ENCODE measurements at regions not wholly inside any gene's neighbourhood (a gene's known extent, or its start where the extent isn't known, plus 50 kb on each side); places are given as distances from the start of the nearest gene placed in this dataset.
"Not testable (repeated sequence)": the region's sequence is repeated elsewhere in the genome, so short reads cannot be mapped to it uniquely, and the experiment has no call there.

GRCh38 chr9:6144947-6145346, 70.7 kb upstream of the IL33 start:
- H3K36me3 Mint-ChIP-seq (ENCODE audit: low read depth, unreplicated experiment) = no peaks in the 10 kb centered on the region
- no peak overlapping the region for H3K27ac ChIP-seq (ENCODE audit: low read depth, low read length)
- H3K27me3 ChIP-seq (ENCODE audit: insufficient read depth, low read length) = no peaks in the 10 kb centered on the region
- no peak overlapping the region for H3K4me2 ChIP-seq (ENCODE audit: low read length)
- H2AFZ ChIP-seq (ENCODE audit: low read depth, low read length) = no peak overlapping the region
- no peaks in the 10 kb centered on the region for H3K4me1 Mint-ChIP-seq (ENCODE audit: low read depth, unreplicated experiment)
- no peak overlapping the region for H3K4me3 Mint-ChIP-seq (ENCODE audit: unreplicated experiment)
- no peaks in the 10 kb centered on the region for H3K36me3 ChIP-seq (ENCODE audit: insufficient read depth, low read length)
- H3K4me3 ChIP-seq (ENCODE audit: insufficient read depth, low read depth, low read length) = no peak overlapping the region
- no peaks in the 10 kb centered on the region for H3K9me3 Mint-ChIP-seq (ENCODE audit: unreplicated experiment)
- no peaks in the 10 kb centered on the region for H3K27me3 Mint-ChIP-seq (ENCODE audit: low read depth, unreplicated experiment)
- no peaks in the 10 kb centered on the region for H4K20me1 ChIP-seq (ENCODE audit: insufficient read depth, low read length)
- FAIRE-seq (no peak), DNase-seq (ENCODE audit: low read depth) (no peak)
- no peaks in the 10 kb centered on the region for H3K4me1 ChIP-seq (ENCODE audit: insufficient read depth, low read length)
- no peak overlapping the region for H3K9ac ChIP-seq (ENCODE audit: low read length)
- no peak overlapping the region for H3K27ac Mint-ChIP-seq (ENCODE audit: unreplicated experiment)
- H3K79me2 ChIP-seq (ENCODE audit: insufficient read depth, low read length) = no peaks in the 10 kb centered on the region
- TF ChIP-seq CTCF (IDR thresholded peaks at IDR 0.05; ENCODE audit: insufficient read depth, low read depth, low read length) (no peak), EZH2 (IDR thresholded peaks at IDR 0.05; ENCODE audit: insufficient read depth, low read length) (no peak)
- H3K9me3 ChIP-seq (ENCODE audit: insufficient read depth, low read depth, low read length) = no peaks in the 10 kb centered on the region

GRCh38 chr9:6142799-6143454, 72.7 kb upstream of the IL33 start:
- FAIRE-seq = no peak
- H3K27ac Mint-ChIP-seq (ENCODE audit: unreplicated experiment) = no peak overlapping the region
- TF ChIP-seq EZH2 (IDR thresholded peaks at IDR 0.05; ENCODE audit: insufficient read depth, low read length) = no peak
- no peak for TF ChIP-seq CTCF (IDR thresholded peaks at IDR 0.05; ENCODE audit: insufficient read depth, low read depth, low read length)

GRCh38 chr9:6135780-6136179, 79.8 kb upstream of the IL33 start:
- H4K20me1 ChIP-seq (ENCODE audit: insufficient read depth, low read length); H3K27me3 ChIP-seq (ENCODE audit: insufficient read depth, low read length); H3K36me3 Mint-ChIP-seq (ENCODE audit: low read depth, unreplicated experiment); H3K4me1 ChIP-seq (ENCODE audit: insufficient read depth, low read length); DNase-seq (ENCODE audit: low read depth); H3K9me3 Mint-ChIP-seq (ENCODE audit: unreplicated experiment); H3K9ac ChIP-seq (ENCODE audit: low read length); H2AFZ ChIP-seq (ENCODE audit: low read depth, low read length); H3K27ac ChIP-seq (ENCODE audit: low read depth, low read length); FAIRE-seq; H3K9me3 ChIP-seq (ENCODE audit: insufficient read depth, low read depth, low read length); H3K4me2 ChIP-seq (ENCODE audit: low read length); H3K4me1 Mint-ChIP-seq (ENCODE audit: low read depth, unreplicated experiment); H3K4me3 ChIP-seq (ENCODE audit: insufficient read depth, low read depth, low read length); H3K27me3 Mint-ChIP-seq (ENCODE audit: low read depth, unreplicated experiment); H3K79me2 ChIP-seq (ENCODE audit: insufficient read depth, low read length); H3K4me3 Mint-ChIP-seq (ENCODE audit: unreplicated experiment); H3K27ac Mint-ChIP-seq (ENCODE audit: unreplicated experiment); H3K36me3 ChIP-seq (ENCODE audit: insufficient read depth, low read length): not testable (repeated sequence)

More at GRCh38 chr9:6142799-6143454, 72.7 kb upstream of the IL33 start:
- H3K9me3 ChIP-seq (ENCODE audit: insufficient read depth, low read depth, low read length) = no peaks in the 10 kb centered on the region
- no peak overlapping the region for H2AFZ ChIP-seq (ENCODE audit: low read depth, low read length)
- no peak overlapping the region for H3K27ac ChIP-seq (ENCODE audit: low read depth, low read length)
- no peak overlapping the region for H3K4me3 ChIP-seq (ENCODE audit: insufficient read depth, low read depth, low read length)
- no peaks in the 10 kb centered on the region for H3K4me1 ChIP-seq (ENCODE audit: insufficient read depth, low read length)
- Mint-ChIP-seq H3K9me3 (ENCODE audit: unreplicated experiment) (no peaks in the 10 kb centered on the region), H3K36me3 (ENCODE audit: low read depth, unreplicated experiment) (no peaks in the 10 kb centered on the region), H3K4me1 (ENCODE audit: low read depth, unreplicated experiment) (no peaks in the 10 kb centered on the region), H3K4me3 (ENCODE audit: unreplicated experiment) (no peak overlapping the region), H3K27me3 (ENCODE audit: low read depth, unreplicated experiment) (no peaks in the 10 kb centered on the region)
- H4K20me1 ChIP-seq (ENCODE audit: insufficient read depth, low read length) = no peaks in the 10 kb centered on the region
- no peaks in the 10 kb centered on the region for H3K36me3 ChIP-seq (ENCODE audit: insufficient read depth, low read length)
- no peak for DNase-seq (ENCODE audit: low read depth)
- H3K27me3 ChIP-seq (ENCODE audit: insufficient read depth, low read length) = no peaks in the 10 kb centered on the region
- no peak overlapping the region for H3K4me2 ChIP-seq (ENCODE audit: low read length)
- H3K79me2 ChIP-seq (ENCODE audit: insufficient read depth, low read length) = no peaks in the 10 kb centered on the region
- H3K9ac ChIP-seq (ENCODE audit: low read length) = no peak overlapping the region
